ENCODE measurements at regions not wholly inside any gene's neighbourhood (a gene's known extent, or its start where the extent isn't known, plus 50 kb on each side); places are given as distances from the start of the nearest gene placed in this dataset.

- TF ChIP-seq, protein P1, sequence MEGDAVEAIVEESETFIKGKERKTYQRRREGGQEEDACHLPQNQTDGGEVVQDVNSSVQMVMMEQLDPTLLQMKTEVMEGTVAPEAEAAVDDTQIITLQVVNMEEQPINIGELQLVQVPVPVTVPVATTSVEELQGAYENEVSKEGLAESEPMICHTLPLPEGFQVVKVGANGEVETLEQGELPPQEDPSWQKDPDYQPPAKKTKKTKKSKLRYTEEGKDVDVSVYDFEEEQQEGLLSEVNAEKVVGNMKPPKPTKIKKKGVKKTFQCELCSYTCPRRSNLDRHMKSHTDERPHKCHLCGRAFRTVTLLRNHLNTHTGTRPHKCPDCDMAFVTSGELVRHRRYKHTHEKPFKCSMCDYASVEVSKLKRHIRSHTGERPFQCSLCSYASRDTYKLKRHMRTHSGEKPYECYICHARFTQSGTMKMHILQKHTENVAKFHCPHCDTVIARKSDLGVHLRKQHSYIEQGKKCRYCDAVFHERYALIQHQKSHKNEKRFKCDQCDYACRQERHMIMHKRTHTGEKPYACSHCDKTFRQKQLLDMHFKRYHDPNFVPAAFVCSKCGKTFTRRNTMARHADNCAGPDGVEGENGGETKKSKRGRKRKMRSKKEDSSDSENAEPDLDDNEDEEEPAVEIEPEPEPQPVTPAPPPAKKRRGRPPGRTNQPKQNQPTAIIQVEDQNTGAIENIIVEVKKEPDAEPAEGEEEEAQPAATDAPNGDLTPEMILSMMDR (IDR thresholded peaks at IDR 0.05) = no peak
- no peak for TF ChIP-seq POLR2A (IDR thresholded peaks at IDR 0.05; ENCODE audit: low read depth)
- no peak for TF ChIP-seq POLR2AphosphoS5 (IDR thresholded peaks at IDR 0.05)
- no peak for TF ChIP-seq EP300 (IDR thresholded peaks at IDR 0.05)
These were observed 170.2 kb downstream of the HSD17B3 start for GRCh38 chr9:96131825-96132224.

Data from esophagus muscularis mucosa (tissue), 4 donors.